GM12864 (cell line): ENCODE measurements at regions not wholly inside any gene's neighbourhood (a gene's known extent, or its start where the extent isn't known, plus 50 kb on each side); places are given as distances from the start of the nearest gene placed in this dataset.

Experiments
- DNase-seq: peaks from one replicate; pipeline ENCODE4 v3.0.0-alpha.2; 2011; ENCODE audit warnings: low read depth
- H3K4me3 ChIP-seq: 2 replicates; pipeline ENCODE4 v1.5.1; 2011; ENCODE audit warnings: mild to moderate bottlenecking, low read depth, low read length, control low read depth
- CTCF ChIP-seq: IDR thresholded peaks from 2 replicates; pipeline ENCODE4 v1.5.1; 2011; ENCODE audit warnings: low read depth, mild to moderate bottlenecking, moderate library complexity, low read length, control low read depth, inconsistent platforms; ENCODE audit errors: missing control alignments

GRCh38 chr13:80844164-80844563, 503.2 kb upstream of the SPRY2 start:
- TF ChIP-seq CTCF = no peak
- H3K4me3 ChIP-seq = no peak overlapping the region
- no peak for DNase-seq

- no peak for DNase-seq
- no peak for TF ChIP-seq CTCF
- no peak overlapping the region for H3K4me3 ChIP-seq
Observed at GRCh38 chr13:80841414-80841813, 500.5 kb upstream of the SPRY2 start.

GRCh38 chr13:80840316-80840976, 499.5 kb upstream of the SPRY2 start:
- TF ChIP-seq CTCF = no peak
- no peak for DNase-seq
- H3K4me3 ChIP-seq = no peak overlapping the region

GRCh38 chr13:80835902-80836301, 495.0 kb upstream of the SPRY2 start:
- H3K4me3 ChIP-seq = no peak overlapping the region
- no peak for DNase-seq
- TF ChIP-seq CTCF = no peak

- TF ChIP-seq CTCF = no peak
- no peak for DNase-seq
Observed at GRCh38 chr13:80830431-80830830, 489.5 kb upstream of the SPRY2 start.

GRCh38 chr13:80828759-80829158, 487.8 kb upstream of the SPRY2 start:
- no peak overlapping the region for H3K4me3 ChIP-seq
- DNase-seq = no peak
- TF ChIP-seq CTCF = no peak

More at GRCh38 chr13:80830431-80830830, 489.5 kb upstream of the SPRY2 start:
- H3K4me3 ChIP-seq = no peak overlapping the region

- DNase-seq = no peak
- no peak for TF ChIP-seq CTCF
- no peak overlapping the region for H3K4me3 ChIP-seq
Observed at GRCh38 chr13:80825276-80825675, 484.4 kb upstream of the SPRY2 start.
